ENCODE measurements at regions not wholly inside any gene's neighbourhood (a gene's known extent, or its start where the extent isn't known, plus 50 kb on each side); places are given as distances from the start of the nearest gene placed in this dataset.
"Not testable (repeated sequence)": the region's sequence is repeated elsewhere in the genome, so short reads cannot be mapped to it uniquely, and the experiment has no call there.

- DNase-seq, result no peak
Measured at GRCh38 chr11:107276077-107276476, 181.5 kb downstream of the CWF19L2 start.

GRCh38 chr11:107275632-107276031, 182.0 kb downstream of the CWF19L2 start:
- no peak for DNase-seq

- DNase-seq, result no peak
Measured at GRCh38 chr11:107274138-107274537, 183.5 kb downstream of the CWF19L2 start.

- no peak for DNase-seq
Measured at GRCh38 chr11:107272561-107272960, 185.1 kb downstream of the CWF19L2 start.

- DNase-seq, result no peak
Measured at GRCh38 chr11:107271425-107271824, 186.2 kb downstream of the CWF19L2 start.

- no peak for DNase-seq
Measured at GRCh38 chr11:107268977-107269376, 188.6 kb downstream of the CWF19L2 start.

GRCh38 chr11:107266455-107266854, 191.2 kb downstream of the CWF19L2 start:
- DNase-seq, result no peak

GRCh38 chr11:107265591-107266121, 192.0 kb downstream of the CWF19L2 start:
- DNase-seq, result no peak

- DNase-seq, result no peak
Measured at GRCh38 chr11:107263844-107264563, 193.6 kb downstream of the CWF19L2 start.

- no peak for DNase-seq
Measured at GRCh38 chr11:107259811-107260221, 197.8 kb downstream of the CWF19L2 start.

- no peak for DNase-seq
Measured at GRCh38 chr11:107257710-107258109, 199.9 kb downstream of the CWF19L2 start.

- DNase-seq, result not testable (repeated sequence)
Measured at GRCh38 chr11:107253661-107254060, 204.0 kb downstream of the CWF19L2 start.

- no peak for DNase-seq
Measured at GRCh38 chr11:107252429-107253161, 205.0 kb downstream of the CWF19L2 start.

GRCh38 chr11:107251298-107251697, 206.3 kb downstream of the CWF19L2 start:
- DNase-seq, result no peak

GRCh38 chr11:107250017-107250416, 207.6 kb downstream of the CWF19L2 start:
- DNase-seq, result no peak

GRCh38 chr11:107249054-107249453, 208.6 kb downstream of the CWF19L2 start:
- no peak for DNase-seq

GRCh38 chr11:107247167-107247861, 210.3 kb downstream of the CWF19L2 start:
- DNase-seq, result no peak

- DNase-seq, result no peak
Measured at GRCh38 chr11:107243929-107244328, 213.7 kb downstream of the CWF19L2 start.

GRCh38 chr11:107232451-107232850, 214.2 kb upstream of the GUCY1A2 start:
- DNase-seq, result no peak

GRCh38 chr11:107224836-107225235, 206.6 kb upstream of the GUCY1A2 start:
- no peak for DNase-seq

- DNase-seq, result no peak
Measured at GRCh38 chr11:107222916-107223460, 204.7 kb upstream of the GUCY1A2 start.

GRCh38 chr11:107222431-107222830, 204.2 kb upstream of the GUCY1A2 start:
- no peak for DNase-seq

GRCh38 chr11:107221748-107222285, 203.5 kb upstream of the GUCY1A2 start:
- DNase-seq, result no peak

Data from hippocampal formation (tissue), 2 donors.